Fibroblast of upper back skin (primary cell): ENCODE measurements at regions not wholly inside any gene's neighbourhood (a gene's known extent, or its start where the extent isn't known, plus 50 kb on each side); places are given as distances from the start of the nearest gene placed in this dataset.
"Not testable (repeated sequence)": the region's sequence is repeated elsewhere in the genome, so short reads cannot be mapped to it uniquely, and the experiment has no call there.

Source experiments
- DNase-seq: peaks from one replicate; pipeline ENCODE4 v3.0.0-alpha.2; 2013

DNA sequence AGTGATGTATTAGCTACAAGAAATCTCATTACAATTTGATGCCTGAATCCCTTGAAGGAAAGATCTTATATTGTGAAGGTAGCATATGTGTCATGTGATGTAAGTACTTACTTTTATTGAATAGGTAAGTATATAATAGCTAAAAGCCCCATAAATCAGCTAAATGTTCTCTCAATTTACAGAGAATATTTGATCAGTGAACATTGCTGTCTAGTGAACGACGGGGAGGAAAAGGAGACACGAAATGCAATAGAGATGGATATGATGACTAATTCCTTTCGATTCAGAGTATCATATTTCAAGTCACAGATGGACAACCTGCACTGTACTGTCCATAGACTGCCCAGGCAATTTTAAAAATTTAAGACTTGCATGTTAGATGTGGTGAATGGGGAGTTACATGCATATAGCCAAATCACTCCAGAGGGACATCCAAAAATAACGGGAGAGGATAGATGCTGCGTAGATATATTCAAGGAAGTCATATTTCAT lies 462.1 kb upstream of the CDIN1 start:
- DNase-seq, result peak; percentile 18

DNA sequence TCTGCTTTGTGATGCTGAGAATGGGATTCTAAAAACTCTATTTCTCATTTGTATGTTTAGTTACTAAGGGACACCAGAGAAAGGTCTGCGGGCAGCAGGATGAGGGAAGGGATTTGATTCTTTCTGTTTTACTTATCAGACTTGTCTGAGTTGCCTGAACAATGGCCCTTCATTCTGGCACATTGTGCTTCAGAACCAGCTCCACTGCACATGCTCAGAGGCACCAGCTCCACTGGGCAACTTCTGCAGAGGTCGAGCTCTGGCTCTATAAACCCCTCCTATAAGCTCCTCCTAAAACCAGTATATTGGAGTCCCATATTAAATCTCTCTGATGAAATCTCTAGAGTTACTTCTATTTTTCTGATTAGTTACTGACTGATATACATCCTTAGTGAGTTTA lies 453.2 kb upstream of the CDIN1 start:
- no peak for DNase-seq

DNA sequence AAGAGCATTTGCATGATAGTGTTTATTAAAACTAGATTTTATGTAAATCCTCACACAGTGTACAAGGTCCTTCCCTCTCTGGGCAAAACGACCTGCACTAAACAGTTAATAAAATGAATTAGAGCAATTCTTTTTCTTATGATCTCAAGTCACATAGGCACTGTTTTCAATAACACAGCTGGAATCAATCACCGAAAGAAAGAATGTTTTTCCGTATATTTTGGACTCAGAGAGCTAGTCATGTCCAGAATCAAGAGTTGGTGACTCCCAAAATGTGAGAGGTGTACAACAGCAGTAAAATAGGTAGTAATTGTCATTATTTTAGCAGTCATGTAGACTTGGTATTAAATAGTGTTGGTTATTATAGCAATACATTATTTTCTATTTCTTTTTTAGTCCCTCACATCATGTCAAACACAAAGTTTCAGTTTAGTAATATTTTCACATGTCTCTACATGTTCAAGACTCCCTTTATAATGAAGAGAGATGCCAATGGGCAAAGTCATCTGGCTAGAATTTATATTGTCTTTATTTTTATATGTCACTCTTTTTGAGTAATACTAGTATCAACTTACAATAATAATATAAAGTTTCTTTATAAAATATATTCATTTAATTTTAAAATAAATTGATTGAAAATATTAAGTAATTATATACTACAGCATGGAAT lies 448.6 kb upstream of the CDIN1 start:
- peak; percentile 21 for DNase-seq

DNA sequence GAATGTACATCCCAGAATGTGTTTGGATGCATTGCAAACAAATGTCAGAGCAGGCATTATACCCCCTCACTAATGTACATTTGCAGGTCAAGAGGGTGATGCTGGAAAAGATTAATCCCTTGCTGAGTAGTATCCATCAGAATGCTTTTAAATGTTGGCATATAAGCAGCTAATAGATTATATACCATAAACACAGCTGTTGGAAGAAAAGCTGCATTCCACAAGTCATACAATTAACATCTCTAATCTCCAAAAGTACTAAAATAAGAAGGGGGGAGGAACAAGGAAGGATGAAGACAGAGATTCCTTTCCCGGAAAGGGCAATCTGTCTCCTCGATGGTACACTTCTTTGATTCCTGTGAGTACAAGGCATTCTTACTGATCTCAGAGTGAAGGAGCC lies 445.7 kb upstream of the CDIN1 start:
- peak; percentile 66 for DNase-seq

DNA sequence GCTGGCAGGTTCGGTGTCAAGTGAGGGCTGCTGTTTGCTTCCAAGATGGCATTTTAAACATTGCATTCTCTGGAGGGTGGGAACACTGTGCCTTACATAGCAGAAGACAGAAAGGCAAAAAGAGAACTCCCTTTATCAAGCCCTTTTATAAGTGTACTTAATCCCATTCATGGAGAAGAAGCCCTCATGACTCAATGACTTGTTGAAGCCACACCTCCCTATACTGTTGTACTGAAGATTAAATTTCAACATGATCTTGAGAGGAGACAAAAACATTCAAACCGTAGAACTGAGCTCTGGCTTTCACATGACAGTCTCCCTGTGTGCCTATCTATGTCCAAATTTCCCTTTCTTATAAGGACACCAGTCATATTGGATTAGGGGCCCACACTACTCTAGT lies 443.4 kb upstream of the CDIN1 start:
- DNase-seq, result no peak

DNA sequence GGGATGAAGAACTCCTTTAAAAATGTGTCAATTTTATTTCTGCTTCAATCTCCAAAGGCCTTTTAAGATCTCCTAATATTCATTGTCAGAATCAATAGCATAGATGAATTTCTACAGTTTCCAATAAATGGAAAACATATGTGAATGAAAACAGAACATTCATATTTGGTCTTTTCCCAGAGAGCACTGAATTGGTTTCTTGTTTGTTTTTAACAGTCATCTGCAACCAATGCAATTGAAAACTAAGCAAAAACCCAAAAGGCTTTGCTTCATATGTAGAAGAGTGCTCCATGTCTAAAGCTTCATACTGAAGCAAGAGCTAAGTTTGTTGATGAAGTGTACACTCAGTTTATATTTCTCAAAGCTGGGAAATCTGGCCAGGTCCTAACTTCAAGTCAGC lies 426.5 kb upstream of the CDIN1 start:
- DNase-seq, result no peak

DNA sequence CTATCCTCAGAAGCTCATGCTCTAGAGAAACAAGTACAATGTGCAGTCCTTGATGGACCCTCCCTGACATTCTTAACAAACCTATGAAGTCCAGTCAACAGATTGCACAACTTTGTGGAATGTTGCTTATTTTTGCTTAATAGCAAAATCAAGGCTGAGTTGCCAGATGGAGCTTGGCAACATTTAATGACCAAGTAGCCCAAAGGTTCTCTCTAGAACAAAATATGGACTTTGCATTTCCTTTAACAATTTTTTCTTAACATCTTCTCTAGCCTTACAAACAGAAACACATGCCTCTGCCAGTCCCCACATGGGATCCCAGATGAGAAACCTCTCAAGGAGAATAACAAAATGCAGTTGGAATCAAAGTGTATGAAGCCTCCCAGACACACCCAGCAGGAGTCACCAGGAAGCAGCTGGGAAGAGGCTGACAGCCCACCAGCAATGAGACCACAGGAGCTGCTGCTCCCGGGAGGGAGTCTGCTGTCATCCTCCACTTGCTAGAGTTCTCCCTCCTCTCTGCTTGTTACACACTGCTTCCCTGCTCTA lies 422.5 kb upstream of the CDIN1 start:
- peak; percentile 52 for DNase-seq

DNA sequence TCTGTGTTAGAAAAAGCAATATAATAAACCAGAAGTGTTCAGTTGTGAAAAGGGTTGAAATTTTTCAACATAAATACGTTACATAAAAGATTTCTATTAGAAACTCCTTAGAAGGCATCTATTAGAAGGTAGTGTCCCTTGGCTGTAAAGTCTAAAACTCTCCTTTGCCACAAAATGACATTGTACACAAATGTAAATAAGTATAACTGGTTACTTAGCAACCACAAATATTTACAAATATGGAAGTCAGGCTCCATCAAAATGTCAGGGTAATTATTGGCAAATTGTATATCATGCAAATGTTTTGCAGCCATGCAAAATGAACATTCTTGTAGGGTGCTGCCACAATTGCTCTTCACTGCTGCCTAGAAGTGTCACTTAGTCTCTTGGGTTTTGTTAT lies 419.1 kb upstream of the CDIN1 start:
- DNase-seq, result no peak

DNA sequence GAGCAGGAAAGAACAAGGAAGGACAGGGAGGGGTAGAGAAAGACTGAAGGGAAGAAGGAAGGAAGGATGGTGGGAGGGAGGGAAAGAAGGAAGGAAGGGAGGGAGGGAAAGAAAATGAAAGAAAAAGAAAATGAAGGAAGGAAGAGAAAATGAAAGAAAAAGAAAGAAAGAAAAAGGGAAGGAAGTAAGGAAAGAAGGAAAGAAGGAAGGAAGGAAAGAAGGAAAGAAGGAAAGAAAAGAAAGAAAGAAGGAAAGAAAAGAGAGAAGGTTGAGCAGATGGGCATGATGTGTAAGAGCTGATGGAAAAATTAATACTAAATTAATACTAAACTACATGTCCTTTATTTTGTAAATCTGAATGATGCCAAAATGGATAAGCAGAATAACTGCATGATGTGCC lies 418.3 kb upstream of the CDIN1 start:
- DNase-seq, result no peak

DNA sequence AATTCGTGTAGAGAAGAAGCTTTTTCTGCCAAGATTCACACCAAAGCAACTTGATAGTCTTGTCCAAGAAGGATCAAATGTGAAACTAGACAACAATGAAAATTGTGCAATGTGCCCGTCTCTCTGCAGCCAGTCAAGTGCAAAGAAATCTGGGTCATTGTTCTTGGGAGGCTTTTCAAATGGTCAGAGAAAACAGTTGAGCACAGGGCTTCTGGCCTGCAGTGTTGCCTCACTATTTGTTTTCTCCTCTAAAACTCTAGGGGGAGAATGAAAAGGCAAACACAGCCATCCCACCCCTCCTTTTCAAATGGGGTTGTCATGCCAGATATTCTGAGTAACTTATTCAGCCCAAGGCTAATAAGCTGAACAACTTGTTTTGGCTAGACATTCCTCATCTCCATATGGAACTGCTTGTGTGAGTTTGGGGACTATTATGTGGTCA lies 417.6 kb upstream of the CDIN1 start:
- peak; percentile 72 for DNase-seq

DNA sequence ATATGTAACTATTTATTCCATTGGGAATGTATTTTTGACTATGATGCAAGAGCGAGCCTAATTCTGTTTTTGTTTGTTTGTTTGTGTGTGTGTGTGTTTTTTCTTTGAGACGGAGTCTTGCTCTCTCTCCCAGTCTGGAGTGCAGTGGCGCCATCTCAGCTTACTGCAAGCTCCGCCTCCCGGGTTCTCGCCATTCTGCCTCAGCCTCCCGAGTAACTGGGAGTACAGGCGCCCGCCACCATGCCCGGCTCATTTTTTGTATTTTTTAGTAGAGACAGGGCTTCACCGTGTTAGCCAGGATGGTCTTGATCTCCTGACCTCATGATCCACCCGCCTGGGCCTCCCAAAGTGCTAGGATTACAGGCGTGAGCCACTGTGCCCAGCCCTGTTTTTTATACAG lies 415.4 kb upstream of the CDIN1 start:
- not testable (repeated sequence) for DNase-seq

DNA sequence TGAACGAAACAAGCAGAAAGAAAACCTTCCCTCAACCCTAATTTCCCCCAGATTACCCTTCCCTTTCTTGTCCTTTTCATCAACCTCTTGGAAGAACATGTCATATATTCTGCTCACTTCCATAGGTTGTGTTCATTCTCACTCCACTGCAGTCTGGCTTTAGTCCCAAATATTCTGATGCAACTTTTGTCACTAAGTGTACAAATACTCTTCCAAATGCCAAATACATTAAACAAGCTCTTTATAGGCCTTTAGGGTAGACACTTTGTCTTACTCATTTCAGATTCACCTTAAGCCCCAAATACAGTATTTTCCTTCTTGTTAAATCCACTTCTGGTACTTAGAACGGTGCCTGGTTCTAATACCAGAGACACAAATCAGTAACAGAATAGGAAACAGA lies 406.5 kb upstream of the CDIN1 start:
- DNase-seq, result peak; percentile 57

DNA sequence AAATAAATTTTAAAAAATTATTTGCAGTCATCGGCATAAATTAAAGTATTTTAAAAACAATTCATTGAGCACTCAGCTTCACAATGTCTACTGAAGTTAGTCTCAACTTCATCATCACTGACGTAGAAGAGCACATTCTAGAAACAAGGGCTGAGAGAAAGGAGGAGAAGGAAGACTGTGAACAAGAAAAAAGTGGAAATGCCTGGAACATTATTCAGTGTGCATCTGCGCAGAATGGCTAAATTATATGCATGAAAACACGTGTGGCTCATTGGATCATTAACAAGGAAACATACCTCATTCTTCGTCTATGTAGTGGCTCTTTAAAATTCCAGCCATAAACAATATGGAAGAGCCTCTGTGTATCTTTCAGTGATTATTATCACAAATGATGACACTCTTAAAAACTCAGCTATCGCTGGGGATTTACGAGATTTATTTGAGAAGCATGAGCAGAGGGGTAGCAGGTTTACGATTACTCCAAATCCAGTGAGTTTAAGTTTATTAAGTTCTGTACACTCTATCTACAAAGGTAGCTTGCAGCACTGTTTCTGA lies 404.2 kb upstream of the CDIN1 start:
- DNase-seq, result peak; percentile 15

DNA sequence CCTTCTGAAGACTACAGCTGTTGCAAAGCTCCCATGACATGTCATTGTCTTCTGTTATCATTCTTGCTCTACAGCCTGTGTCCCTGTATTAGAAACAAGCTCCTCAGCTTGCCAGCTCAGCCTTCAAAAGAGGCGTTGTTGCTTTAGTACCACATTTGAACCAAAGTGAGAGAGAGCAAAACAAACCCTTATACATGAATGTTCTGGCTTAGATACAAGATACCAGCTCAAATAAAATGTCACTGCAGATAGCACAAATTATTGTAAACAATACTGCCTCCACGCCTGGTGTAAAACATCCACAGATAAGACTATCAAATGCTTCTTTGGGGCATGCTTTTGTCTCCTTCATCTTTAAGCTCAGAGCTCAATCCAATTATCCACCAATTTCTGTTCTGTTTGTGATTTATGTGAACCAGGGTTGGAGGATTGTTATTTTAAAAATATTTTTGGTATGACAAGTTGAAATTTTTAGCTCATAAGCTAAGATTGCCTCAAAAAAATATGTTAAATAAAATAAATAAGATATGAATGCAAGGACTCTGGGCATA lies 403.6 kb upstream of the CDIN1 start:
- DNase-seq, result peak; percentile 31

DNA sequence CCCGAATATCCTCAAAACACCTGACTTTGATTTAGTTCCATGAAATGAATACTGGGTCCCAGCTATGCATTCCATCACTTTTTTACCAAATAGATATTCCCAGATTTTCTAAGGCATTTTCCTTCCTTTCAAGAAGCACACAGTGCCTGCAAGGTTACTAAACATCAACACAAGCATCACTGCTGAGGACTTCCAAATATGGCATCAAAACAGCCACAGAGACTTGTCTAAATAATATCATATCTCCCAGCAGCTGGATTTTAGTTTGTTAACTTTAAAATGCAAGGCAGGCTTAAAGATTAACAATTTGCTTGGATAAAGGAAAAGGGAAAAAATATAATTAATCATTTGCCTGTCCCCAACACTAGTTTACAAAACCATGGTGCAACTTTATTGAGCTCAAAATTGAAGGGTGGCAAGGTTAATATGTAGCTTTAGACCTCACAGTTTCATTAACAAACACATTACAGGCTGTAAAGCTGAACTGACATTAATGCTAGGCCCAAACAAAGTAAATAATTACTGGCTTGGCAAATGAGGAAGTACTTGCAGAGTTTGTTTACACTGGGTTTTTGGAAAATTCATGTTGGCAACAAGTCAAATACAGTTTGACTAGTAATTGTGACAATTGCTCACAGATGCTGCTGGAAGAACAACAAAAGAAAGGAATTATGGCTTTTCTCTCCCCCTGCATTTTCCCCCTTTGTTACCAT lies 401.7 kb upstream of the CDIN1 start:
- peak; percentile 30 for DNase-seq

DNA sequence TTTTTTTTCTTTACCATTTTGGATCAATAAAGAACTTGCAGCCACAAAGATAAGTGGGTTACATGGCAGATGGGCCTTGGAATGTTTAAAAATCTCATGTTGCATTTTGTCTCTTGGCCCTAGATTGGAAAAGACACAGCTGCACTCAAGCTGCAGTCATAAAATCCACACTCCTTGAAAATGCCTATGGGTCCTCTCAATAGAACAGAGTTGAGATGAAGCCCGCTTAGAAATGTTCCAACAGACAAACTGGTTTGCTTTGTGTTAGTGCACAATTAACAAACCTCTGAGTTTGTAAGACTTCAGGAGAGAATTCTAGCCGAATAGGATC lies 401.2 kb upstream of the CDIN1 start:
- peak; percentile 14 for DNase-seq

DNA sequence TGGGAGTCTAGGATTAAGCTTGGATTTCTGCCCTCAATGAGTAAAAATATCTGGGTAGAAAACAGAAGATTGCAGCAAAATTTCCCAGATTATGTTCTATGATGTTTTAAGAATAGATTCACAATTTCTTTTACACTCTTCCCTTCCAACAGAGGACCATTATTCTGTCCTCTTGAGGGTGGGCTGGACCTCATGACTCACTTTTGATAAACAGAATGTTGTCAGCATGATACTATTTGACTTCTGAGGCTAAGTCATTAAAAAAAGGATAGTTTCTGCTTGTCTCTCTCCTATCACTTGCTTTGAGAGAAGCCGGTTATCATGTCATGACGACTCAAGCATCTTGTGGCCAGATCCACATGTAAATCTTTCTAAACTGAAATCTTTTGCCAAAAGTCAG lies 396.2 kb upstream of the CDIN1 start:
- no peak for DNase-seq

DNA sequence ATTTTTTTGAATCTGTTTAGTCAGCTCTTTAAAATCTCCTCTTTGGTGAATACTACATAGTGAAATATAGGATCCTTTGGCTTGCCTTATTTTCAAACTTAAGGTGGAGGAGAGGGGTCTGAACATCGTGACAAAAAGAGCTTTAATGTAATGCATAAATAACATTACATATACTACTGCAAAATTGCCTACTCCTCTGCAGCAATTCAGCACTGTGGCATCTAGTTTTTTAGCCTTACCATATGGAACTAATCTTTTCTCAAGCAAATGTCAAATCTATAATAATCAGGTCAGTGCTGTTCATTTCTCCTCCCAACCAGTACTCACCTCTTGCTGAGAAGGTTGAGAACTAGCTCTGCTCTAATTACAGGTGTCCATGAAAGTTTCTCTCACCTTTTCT lies 394.0 kb upstream of the CDIN1 start:
- peak; percentile 17 for DNase-seq

DNA sequence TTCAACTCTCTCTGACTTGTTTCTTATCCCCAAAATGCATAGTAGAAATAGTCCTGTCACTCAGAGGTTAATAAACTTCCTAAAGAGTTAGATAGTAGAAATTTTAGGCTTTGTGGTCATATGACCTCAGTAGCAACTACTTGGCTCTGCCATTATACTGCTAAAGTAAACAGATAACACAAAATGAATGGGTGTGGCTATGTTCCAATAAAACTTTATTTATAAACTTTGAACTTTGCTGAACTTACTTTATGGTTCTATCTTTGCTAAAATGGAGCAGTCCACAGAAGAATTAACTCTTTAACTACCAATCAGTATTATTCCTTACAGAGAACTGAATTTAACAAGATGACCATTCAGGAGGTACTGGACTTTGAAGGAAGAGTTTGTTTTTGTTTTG lies 393.6 kb upstream of the CDIN1 start:
- DNase-seq, result no peak

DNA sequence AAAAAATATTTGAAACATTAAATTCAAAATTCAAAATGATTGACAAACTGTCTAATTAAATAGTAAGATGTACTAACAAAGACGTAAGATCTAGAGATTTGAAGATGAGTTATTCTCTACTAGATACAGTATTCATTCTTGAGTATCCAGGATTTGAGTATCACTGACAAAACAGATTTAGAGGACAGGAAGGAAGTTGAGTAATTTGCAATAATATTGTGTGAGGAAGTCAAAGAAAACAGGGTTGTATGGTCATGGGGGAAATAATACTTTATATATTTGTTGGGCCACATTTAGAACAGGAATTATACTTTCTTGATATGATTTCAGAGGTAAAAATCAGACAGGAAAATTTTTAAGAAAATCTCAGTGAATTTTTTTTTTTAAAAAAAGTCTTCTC lies 393.1 kb upstream of the CDIN1 start:
- DNase-seq, result no peak

DNA sequence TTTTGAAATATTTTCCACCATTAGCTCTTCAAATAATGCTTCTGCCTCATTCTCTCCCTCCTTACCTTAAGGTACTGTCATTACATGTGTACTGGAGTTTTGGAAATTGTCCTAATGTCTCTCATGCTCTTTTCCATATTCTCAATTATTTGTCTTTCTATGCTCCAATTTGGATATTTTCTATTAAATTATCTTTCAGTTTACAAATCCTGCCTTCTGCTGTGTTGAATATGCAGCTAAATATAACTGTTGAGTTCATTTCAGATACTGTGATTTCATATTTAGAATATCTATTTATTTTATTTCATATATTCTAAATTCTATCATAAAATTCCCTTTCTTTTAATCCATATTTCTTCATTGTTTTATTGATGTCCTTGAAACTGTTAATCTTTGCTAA lies 388.0 kb upstream of the CDIN1 start:
- DNase-seq, result no peak

DNA sequence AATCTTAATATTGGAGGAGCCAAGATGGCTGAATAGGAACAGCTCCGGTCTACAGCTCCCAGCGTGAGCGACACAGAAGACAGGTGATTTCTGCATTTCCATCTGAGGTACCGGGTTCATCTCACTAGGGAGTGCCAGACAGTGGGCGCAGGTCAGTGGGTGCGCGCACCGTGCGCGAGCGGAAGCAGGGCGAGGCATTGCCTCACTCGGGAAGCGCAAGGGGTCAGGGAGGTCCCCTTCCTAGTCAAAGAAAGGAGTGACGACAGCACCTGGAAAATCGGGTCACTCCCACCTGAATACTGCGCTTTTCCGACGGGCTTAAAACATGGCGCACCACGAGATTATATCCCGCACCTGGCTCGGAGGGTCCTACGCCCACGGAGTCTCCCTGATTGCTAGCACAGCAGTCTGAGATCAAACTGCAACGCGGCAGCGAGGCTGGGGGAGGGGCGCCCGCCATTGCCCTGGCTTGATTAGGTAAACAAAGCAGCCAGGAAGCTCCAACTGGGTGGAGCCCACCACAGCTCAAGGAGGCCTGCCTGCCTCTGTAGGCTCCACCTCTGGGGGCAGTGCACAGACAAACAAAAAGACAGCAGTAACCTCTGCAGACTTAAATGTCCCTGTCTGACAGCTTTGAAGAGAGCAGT lies 383.9 kb upstream of the CDIN1 start:
- not testable (repeated sequence) for DNase-seq

DNA sequence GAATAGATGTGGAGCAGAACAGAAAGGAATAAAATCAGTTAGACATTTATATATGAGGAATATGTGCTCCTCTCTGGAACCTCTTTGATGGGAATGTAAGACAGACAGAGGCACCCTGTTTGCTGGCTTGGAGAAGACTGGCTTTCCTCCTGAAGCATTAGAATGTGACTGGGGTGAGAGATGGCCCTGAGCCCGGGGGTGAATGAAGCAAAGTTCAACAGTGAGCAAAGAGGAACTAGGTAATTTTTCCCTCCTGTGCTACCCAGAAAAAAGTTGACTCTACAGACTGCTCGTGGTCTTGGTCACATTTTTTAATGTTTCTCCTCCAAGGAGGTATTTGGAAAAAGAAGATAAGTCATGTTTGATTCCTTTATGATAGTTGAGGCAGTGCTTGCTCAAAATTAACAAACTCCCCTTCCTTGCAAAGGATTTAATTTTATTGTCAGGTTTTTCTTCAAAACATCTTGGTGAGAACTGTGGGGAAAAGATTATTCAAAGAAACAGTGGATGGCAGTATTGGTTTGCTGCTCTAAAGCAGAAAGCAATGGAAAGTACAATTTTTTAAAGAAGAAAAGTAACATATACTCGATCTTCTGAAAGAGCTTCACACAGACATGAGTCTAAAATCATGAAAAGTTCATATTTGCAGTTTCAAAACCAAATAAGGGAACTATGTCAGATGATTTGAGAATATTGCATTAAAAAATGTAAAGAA lies 370.4 kb upstream of the CDIN1 start:
- peak; percentile 23 for DNase-seq
